ENCODE measurements at regions not wholly inside any gene's neighbourhood (a gene's known extent, or its start where the extent isn't known, plus 50 kb on each side); places are given as distances from the start of the nearest gene placed in this dataset.

GRCh38 chr9:107946364-107947141, 457.0 kb upstream of the KLF4 start:
- TF ChIP-seq CTCF (IDR thresholded peaks at IDR 0.05), result no peak
- Histone ChIP-seq H3K9me3 (peaks cover 0 to 4% (median 3%) of the 10 kb centered on the region in 3 donors), H3K27me3 (no peaks in the 10 kb centered on the region), H3K36me3 (no peaks in the 10 kb centered on the region), H3K27ac (no peak overlapping the region), H3K4me3 (no peak overlapping the region), H3K4me1 (no peaks in the 10 kb centered on the region)
- intact Hi-C loops (cut with DNase I; ENCODE audit: low total_unique reads), result no loop called here
- DNase-seq, result no peak

- Histone ChIP-seq H3K9me3 (peaks cover 0 to under 1% (median 0%) of the 10 kb centered on the region in 3 donors), H3K27me3 (no peaks in the 10 kb centered on the region), H3K4me1 (no peaks in the 10 kb centered on the region), H3K27ac (no peak overlapping the region), H3K36me3 (no peaks in the 10 kb centered on the region), H3K4me3 (no peak overlapping the region)
- no peak for DNase-seq
- intact Hi-C loops (cut with DNase I; ENCODE audit: low total_unique reads), result no loop called here
- TF ChIP-seq CTCF (IDR thresholded peaks at IDR 0.05), result no peak
These were observed 456.4 kb upstream of the KLF4 start for GRCh38 chr9:107945961-107946360.

GRCh38 chr9:107945493-107945892, 455.9 kb upstream of the KLF4 start:
- no peaks in the 10 kb centered on the region for H3K27me3 ChIP-seq
- no peaks in the 10 kb centered on the region for H3K4me1 ChIP-seq
- no peak for DNase-seq
- TF ChIP-seq CTCF (IDR thresholded peaks at IDR 0.05), result no peak
- no peaks in the 10 kb centered on the region for H3K9me3 ChIP-seq
- no peaks in the 10 kb centered on the region for H3K36me3 ChIP-seq
- H3K27ac ChIP-seq, result no peak overlapping the region
- intact Hi-C loops (cut with DNase I; ENCODE audit: low total_unique reads), result no loop called here
- H3K4me3 ChIP-seq, result no peak overlapping the region

- Histone ChIP-seq H3K4me3 (no peak overlapping the region), H3K27me3 (no peaks in the 10 kb centered on the region), H3K27ac (no peak overlapping the region), H3K36me3 (no peaks in the 10 kb centered on the region), H3K4me1 (no peaks in the 10 kb centered on the region), H3K9me3 (no peaks in the 10 kb centered on the region)
- intact Hi-C loops (cut with DNase I; ENCODE audit: low total_unique reads), result no loop called here
- TF ChIP-seq CTCF (IDR thresholded peaks at IDR 0.05), result no peak
- no peak for DNase-seq
These were observed 454.8 kb upstream of the KLF4 start for GRCh38 chr9:107944387-107944786.

- H3K9me3 ChIP-seq, result no peaks in the 10 kb centered on the region
These were observed 454.3 kb upstream of the KLF4 start for GRCh38 chr9:107943901-107944300.

More at GRCh38 chr9:107943901-107944300, 454.3 kb upstream of the KLF4 start:
- no peak for TF ChIP-seq CTCF (IDR thresholded peaks at IDR 0.05)
- Histone ChIP-seq H3K27me3 (no peaks in the 10 kb centered on the region), H3K36me3 (no peaks in the 10 kb centered on the region), H3K27ac (no peak overlapping the region), H3K4me1 (no peaks in the 10 kb centered on the region), H3K4me3 (no peak overlapping the region)
- no peak for DNase-seq
- intact Hi-C loops (cut with DNase I; ENCODE audit: low total_unique reads), result no loop called here
